ENCODE measurements at regions not wholly inside any gene's neighbourhood (a gene's known extent, or its start where the extent isn't known, plus 50 kb on each side); places are given as distances from the start of the nearest gene placed in this dataset.

GRCh38 chr4:26020881-26021280, 106.9 kb downstream of the SMIM20 start:
- no peak for DNase-seq

- DNase-seq: no peak
These were observed 107.7 kb downstream of the SMIM20 start for GRCh38 chr4:26021417-26022345.

GRCh38 chr4:26022346-26023202, 108.6 kb downstream of the SMIM20 start:
- peak in 1 of 14 donors; percentile 34 for DNase-seq

GRCh38 chr4:26023203-26023972, 109.4 kb downstream of the SMIM20 start:
- no peak for DNase-seq

- DNase-seq: no peak
These were observed 110.1 kb downstream of the SMIM20 start for GRCh38 chr4:26024079-26024478.

- DNase-seq: no peak
These were observed 114.2 kb downstream of the SMIM20 start for GRCh38 chr4:26028133-26028792.

DNA sequence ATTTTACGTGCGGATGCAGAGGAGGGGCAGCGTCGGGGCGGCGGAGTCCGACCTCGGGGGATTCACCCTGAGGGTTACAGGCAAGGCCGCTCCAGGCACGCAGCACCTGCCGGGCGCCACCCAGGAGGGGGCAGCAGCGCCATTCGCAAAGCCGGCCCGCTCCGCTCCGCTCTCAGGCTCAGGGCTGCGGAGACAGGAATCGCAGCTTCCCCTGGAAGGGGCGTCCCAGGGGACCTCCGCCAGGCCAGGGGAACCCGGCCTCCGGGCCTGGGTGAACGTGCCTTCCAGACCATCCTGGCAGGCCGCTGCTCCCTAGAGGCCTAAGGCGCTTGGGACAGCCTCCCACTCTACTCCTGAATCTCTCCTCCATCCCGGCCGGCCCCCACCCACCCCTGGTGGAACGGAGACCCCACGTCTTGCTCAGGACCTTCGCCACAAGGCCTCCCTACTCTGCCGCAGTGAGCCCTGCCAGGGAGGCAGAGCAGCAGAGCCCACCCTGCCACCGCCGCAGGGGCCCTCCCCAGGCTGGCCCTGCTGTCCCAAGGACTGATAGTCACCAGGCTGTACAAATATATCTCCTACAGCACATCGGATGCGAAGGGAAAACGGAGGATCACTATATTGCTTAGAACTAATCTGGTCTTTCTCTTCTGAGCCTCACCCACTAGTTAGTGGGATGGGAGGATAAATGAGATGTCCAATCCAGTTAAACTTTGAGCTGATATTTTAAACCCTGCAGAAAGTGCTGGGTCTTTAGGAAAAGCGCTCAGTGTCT, 115.0 kb downstream of the SMIM20 start:
- peak in 6 of 14 donors; percentile 15 to 54 (median 27) for DNase-seq

DNA sequence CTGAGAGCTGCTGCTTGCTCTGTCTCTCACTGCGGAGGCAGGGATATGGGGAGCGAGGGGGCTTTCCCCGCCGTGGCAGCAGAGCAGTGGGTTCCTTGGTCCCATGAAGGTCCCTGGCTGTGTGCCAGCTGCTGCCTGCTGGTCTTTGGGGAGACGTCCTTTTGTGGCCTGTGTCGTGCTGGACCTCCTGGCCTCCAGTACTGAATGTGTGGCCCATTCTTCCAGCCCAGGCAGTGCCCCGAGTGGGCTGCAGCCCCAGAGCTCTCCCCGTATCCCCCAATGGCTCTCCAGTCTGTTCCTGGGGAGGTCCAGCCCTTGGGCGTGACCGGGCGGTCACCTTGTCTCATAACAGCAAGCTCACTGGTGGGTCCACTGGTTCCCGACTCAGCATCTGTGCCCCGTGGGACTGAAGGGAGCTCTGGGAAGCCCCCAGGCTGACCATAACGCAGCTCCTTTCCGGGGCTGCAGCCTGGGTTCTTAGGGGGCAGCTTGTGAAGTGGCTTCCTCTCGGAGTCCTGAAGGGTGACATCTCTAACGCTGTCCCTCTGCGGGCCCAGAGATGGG, 115.6 kb downstream of the SMIM20 start:
- no peak for DNase-seq

- no peak for DNase-seq
These were observed 116.2 kb downstream of the SMIM20 start for GRCh38 chr4:26030260-26030667.

DNA sequence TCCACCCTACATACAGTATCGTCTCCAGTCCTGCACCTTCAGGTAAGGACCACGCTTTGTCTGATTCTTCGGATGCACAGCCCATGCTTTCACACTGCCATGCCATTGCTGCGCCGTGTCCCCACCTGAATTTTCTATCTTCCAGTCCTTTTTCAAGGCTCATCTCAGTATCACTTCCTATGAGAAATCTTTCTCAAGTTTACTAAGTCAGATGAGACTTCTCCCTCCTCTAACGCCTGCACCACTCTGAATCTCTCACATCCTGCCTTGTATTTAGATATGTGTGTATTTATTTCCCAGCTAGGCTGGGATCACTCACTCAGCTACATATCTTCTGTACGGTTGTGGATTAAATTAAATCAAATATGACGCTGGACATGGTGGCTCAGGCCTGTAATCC, 116.8 kb downstream of the SMIM20 start:
- DNase-seq: no peak

- DNase-seq: no peak
These were observed 117.7 kb downstream of the SMIM20 start for GRCh38 chr4:26031704-26032103.

- DNase-seq: no peak
These were observed 118.1 kb downstream of the SMIM20 start for GRCh38 chr4:26032142-26032541.

- DNase-seq: no peak
These were observed 118.8 kb downstream of the SMIM20 start for GRCh38 chr4:26032630-26033317.

DNA sequence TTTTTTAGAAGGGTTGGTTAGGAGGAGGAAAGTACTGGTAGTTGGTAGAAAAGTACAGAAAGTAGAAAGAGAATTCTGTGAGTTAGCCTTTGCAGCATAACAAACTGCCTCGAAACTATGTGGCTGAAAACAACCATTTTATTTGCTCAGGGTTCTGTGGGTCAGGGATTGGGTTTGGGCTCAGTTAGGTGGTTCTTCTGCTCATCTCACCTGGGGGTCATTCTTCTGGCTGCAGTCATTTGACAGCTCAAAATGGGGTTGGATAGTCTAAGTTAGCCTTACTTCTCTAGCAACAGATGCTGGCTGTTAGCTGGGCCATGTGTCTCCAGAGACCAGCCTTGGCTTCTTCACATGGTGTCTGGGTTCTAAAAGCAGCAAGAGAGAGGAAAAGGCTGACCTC, 119.4 kb downstream of the SMIM20 start:
- no peak for DNase-seq

DNA sequence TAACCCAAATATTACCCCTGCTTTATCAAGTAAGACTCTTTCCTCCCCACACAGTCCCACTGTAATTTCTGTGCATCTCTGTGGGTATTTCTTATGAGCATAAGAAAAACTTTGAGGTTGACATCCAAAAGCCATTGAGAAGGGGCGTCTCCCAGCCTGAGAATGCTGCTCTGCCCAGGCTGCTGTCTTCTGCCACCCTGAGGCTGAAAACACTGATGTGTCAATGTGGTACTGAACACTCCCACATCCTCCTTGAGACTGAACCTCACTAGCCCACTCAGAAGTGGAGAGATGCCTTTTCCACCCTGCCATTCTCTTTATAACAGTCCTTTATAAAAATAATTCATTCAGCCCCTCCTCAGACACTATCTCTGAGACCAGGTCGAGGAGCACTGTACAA, 120.8 kb downstream of the SMIM20 start:
- DNase-seq: no peak

GRCh38 chr4:26035921-26036320, 121.9 kb downstream of the SMIM20 start:
- DNase-seq: no peak

DNA sequence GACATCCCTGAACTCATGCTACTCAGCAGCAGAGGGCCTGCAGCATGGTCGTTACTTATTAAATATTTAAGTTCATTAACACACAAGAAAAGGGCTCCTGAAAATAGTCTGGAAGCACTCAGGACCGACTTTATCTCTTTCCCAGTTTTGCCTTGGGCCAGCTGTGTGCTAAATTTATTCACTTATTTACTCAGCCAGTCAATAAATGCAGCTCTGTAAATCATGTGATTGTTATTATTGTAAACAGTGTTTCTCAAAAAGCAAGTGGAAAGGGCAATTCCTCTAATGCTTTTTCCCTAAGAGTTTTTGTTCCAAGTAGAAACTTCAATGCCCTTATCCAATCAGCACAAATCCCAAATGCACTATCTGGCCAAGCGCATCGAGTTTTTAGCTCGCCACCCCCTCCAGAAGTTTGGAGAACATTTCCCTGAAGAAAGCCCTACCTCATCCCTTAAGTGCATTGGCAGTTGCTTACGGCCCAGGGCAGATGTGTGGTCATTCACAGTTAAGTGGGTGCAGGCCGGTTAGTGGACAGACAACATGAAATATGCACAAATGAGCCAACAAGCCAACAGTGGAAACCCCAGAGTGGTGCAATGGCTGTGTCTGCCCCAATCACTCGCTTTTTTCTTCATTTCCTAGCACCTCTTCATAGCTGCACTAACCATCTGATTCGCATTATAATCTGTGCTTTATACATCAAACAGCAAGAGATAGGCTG, 125.8 kb downstream of the SMIM20 start:
- no peak for DNase-seq

- no peak for DNase-seq
These were observed 130.5 kb downstream of the SMIM20 start for GRCh38 chr4:26044524-26044923.

DNA sequence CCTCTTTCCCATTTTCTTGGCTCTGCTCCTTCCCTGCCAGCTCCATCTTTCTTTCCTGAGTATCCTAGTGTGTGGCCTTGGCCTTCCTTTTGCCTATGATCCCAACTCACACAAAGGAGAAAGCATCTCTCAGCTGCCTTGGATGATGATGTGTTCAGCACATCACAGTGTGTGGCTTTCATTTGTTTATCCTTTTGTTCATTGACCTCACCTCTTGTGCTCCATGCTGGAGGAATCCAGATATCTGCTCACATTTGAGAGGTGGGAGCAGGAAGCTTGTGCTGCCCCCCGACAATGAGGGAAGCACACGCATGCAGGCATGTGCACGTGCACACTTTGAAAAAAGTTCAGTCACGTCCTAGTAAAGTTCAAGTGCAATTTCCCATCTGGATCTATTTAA, 131.0 kb downstream of the SMIM20 start:
- no peak for DNase-seq

- no peak for DNase-seq
These were observed 133.8 kb downstream of the SMIM20 start for GRCh38 chr4:26047795-26048194.

Data from C1 segment of cervical spinal cord (tissue), 14 donors.